22Rv1 (cell line): ENCODE measurements at regions not wholly inside any gene's neighbourhood (a gene's known extent, or its start where the extent isn't known, plus 50 kb on each side); places are given as distances from the start of the nearest gene placed in this dataset.

Experiments used
- ZFX ChIP-seq: fragments of 450-650 bp; IDR thresholded peaks from 2 replicates; pipeline ENCODE4 v1.6.1; 2017; ENCODE audit warnings: antibody characterized with exemption, borderline replicate concordance
- TF ChIP-seq, protein P1 (sequence below): fragments of 450-650 bp; IDR thresholded peaks from 2 replicates; pipeline ENCODE4 v1.5.1; 2017; ENCODE audit warnings: mild to moderate bottlenecking

- TF ChIP-seq, protein P1, sequence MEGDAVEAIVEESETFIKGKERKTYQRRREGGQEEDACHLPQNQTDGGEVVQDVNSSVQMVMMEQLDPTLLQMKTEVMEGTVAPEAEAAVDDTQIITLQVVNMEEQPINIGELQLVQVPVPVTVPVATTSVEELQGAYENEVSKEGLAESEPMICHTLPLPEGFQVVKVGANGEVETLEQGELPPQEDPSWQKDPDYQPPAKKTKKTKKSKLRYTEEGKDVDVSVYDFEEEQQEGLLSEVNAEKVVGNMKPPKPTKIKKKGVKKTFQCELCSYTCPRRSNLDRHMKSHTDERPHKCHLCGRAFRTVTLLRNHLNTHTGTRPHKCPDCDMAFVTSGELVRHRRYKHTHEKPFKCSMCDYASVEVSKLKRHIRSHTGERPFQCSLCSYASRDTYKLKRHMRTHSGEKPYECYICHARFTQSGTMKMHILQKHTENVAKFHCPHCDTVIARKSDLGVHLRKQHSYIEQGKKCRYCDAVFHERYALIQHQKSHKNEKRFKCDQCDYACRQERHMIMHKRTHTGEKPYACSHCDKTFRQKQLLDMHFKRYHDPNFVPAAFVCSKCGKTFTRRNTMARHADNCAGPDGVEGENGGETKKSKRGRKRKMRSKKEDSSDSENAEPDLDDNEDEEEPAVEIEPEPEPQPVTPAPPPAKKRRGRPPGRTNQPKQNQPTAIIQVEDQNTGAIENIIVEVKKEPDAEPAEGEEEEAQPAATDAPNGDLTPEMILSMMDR = no peak
- TF ChIP-seq ZFX = no peak
These were observed 156.3 kb upstream of the NOCT start for GRCh38 chr4:138859254-138859653.
